Omental fat pad (tissue), 3 donors: ENCODE measurements at regions not wholly inside any gene's neighbourhood (a gene's known extent, or its start where the extent isn't known, plus 50 kb on each side); places are given as distances from the start of the nearest gene placed in this dataset.

Experiments
- ATAC-seq: fragments of 150-250 bp; one replicate; pipeline ENCODE4 v1.9.1; 2016; ENCODE audit warnings: mild to moderate bottlenecking, moderate library complexity; ENCODE audit not compliant: low FRiP score
- DNase-seq: peaks from one replicate; pipeline ENCODE4 v3.0.0-alpha.2; 2019; ENCODE audit warnings: low spot score
- TF ChIP-seq, protein P1 (sequence below), 3 donors: fragments of 450-650 bp; IDR thresholded peaks; one replicate each; pipeline ENCODE4 v1.5.1; 2016 to 2017; ENCODE audit warnings: antibody characterized with exemption in 3 of 3, mild to moderate bottlenecking in 3 of 3, moderate library complexity in 2 of 3

DNA sequence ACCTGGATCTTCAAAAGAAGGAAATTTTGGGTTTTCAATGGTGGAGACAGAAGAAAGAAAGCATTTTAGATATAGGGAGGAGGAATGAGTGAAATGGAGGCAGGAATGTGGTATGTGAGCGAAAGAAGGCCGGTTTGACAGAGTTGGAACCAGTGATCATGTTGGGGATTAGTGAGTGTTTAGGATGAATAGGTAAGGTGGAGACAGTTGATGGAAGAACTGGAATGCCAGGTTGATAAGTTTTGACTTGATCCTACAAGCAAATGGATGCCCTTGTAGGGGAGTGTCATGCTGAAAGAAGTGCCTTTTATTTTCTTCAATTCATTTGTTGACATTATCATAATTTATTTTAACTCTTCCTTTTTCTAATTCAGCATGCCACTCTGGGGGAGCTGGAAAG, 207.8 kb upstream of the AMOT start:
- TF ChIP-seq, protein P1, sequence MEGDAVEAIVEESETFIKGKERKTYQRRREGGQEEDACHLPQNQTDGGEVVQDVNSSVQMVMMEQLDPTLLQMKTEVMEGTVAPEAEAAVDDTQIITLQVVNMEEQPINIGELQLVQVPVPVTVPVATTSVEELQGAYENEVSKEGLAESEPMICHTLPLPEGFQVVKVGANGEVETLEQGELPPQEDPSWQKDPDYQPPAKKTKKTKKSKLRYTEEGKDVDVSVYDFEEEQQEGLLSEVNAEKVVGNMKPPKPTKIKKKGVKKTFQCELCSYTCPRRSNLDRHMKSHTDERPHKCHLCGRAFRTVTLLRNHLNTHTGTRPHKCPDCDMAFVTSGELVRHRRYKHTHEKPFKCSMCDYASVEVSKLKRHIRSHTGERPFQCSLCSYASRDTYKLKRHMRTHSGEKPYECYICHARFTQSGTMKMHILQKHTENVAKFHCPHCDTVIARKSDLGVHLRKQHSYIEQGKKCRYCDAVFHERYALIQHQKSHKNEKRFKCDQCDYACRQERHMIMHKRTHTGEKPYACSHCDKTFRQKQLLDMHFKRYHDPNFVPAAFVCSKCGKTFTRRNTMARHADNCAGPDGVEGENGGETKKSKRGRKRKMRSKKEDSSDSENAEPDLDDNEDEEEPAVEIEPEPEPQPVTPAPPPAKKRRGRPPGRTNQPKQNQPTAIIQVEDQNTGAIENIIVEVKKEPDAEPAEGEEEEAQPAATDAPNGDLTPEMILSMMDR (IDR thresholded peaks at IDR 0.05), result no peak
- ATAC-seq (no peak), DNase-seq (no peak)

DNA sequence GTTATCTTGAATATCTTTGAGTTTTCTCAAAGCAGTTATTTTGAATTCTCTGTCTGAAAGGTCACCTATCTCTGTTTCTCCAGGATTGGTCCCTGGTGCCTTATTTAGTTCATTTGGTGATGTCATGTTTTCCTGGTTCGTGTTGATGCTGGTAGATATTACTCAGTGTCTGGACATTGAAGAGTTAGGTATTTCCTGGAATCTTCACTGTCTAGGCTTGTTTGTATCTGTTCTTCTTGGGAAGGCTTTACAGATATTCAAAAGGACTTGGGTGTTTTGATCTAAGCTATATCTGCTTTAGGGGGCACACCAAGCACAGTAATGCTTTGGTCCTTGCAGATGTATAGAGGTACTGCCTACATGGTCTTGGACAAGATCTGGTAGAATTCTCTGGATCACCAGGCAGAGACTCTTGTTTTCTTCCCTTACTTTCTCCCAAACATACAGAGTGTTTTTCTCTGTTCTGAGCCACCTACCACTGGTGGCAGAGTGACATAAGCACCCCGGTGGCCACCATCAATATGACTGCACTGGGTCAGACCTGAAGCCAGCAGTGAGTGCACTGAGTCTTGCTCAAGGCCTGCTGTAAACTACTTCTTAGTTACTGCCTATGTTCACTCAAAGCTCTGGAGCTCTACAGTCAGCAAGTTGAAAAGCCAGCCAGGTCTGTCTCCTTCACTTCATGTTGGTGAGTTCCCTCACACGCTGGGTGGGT, 193.5 kb upstream of the AMOT start:
- DNase-seq (no peak), ATAC-seq (no peak)
- TF ChIP-seq, protein P1 (IDR thresholded peaks at IDR 0.05), result no peak

DNA sequence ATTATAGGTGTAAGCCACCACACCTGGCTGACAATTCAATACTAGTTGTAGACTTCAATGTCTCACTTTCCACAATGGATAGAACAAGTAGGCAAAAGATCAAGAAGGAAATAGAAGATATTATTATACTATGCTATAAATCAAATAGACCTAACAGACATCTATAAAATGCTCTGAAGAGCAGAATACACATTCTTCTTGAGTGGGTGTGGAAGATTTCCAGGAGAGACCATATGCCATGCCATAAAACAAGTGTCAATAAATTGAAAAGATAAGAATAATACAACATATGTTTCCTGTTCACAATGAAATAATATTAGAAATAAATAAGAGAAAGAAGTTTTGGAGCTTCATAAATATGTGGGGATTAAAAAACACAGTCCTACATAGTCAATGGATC, 179.3 kb upstream of the AMOT start:
- TF ChIP-seq, protein P1 (IDR thresholded peaks at IDR 0.05), result no peak
- ATAC-seq, result no peak
- no peak for DNase-seq

DNA sequence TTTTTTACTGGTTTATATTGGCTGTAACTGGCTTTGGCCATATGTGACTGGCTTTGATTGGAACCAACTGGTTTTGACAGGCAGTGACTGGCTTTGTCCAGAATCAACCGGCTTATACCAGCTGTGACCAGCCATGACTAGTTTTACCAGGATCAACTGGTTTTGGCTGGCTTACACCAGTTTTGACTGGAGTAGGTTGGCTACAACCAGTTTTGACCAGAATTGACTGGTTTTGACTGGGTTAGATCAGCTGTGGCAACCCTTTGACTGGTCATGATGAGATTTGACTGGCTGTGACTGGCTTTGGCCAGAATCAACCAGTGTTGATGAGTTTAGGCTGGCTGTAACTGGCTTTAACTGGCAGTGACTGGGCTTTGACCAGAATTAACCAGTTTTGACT, 169.2 kb upstream of the AMOT start:
- no peak for ATAC-seq
- TF ChIP-seq, protein P1 (IDR thresholded peaks at IDR 0.05), result no peak
- DNase-seq, result no peak

DNA sequence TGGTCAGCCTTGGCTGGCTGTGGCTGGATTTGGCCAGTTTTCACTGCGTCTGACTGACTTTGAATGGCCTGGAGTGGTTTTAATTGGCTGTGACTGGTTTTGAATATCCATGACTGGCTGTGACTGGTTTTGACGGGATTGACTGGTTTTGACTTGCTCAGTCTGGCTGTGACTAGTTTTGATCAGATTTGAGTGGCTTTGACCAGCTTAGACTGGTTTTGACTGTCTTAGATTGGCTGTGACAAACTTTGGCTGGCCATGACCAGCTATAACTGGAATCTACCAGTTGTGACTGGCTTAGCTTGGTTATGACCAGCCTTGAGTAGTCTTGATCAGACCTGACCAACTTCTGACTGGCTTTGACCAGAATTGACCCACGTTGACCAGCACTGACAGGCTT, 168.4 kb upstream of the AMOT start:
- TF ChIP-seq, protein P1 (IDR thresholded peaks at IDR 0.05), result no peak
- no peak for ATAC-seq
- DNase-seq, result no peak

DNA sequence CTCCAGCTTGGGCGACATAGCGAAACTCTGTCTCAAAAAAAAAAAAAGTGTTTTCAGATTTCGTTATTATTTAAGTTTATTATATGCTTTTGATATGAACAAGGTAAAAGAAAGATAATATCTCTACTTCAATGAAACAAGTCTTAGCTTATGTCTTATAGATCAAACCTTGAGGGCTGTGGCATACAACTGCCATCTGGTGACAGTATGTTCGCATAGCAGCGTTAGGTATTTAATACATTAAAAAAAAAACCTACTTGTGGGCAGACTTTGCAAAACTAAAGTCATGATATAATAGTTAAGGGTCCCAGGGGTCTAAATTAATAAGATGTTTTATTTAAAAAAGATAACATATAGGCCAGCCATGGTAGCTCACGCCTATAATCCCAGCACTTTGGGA, 161.2 kb upstream of the AMOT start:
- TF ChIP-seq, protein P1 (IDR thresholded peaks at IDR 0.05), result no peak
- no peak for ATAC-seq
- DNase-seq, result no peak

DNA sequence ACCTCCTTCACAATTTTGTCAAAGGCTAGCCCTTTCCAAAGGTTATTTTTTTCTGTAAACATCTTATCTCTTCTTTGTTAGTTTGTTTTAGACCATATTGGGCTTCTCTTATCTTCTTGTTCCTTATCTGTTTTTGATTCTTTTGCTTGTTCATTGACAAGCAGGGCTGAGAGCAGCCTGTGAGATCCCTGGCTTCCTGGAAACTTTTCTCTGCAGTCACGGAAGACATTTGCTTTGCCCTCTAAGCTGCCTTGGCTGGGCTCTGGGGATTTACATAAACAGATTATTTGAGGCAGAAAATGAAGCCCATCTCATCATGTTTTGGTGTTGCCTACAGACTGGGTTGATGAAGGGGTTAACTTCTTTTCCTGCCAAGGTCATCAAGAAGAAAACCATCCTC, 157.4 kb upstream of the AMOT start:
- DNase-seq, result no peak
- ATAC-seq, result no peak
- TF ChIP-seq, protein P1 (IDR thresholded peaks at IDR 0.05), result no peak
